ENCODE measurements at regions not wholly inside any gene's neighbourhood (a gene's known extent, or its start where the extent isn't known, plus 50 kb on each side); places are given as distances from the start of the nearest gene placed in this dataset.

GRCh38 chr6:71099649-71100048 is 142.8 kb upstream of the B3GAT2 start:
- no peak for TF ChIP-seq FOXM1 (IDR thresholded peaks at IDR 0.05; ENCODE audit: borderline replicate concordance)
- no peak for TF ChIP-seq ARNT (IDR thresholded peaks at IDR 0.05)
- no peak for TF ChIP-seq CTBP1 (IDR thresholded peaks at IDR 0.05; ENCODE audit: borderline replicate concordance)
- TF ChIP-seq BHLHE40 (IDR thresholded peaks at IDR 0.05; ENCODE audit: borderline replicate concordance) = no peak
- no peak for TF ChIP-seq SP1 (IDR thresholded peaks at IDR 0.05)
- TF ChIP-seq L3MBTL2 (conservative IDR thresholded peaks at IDR 0.05) = no peak
- no peak for TF ChIP-seq TARDBP (IDR thresholded peaks at IDR 0.05)
- TF ChIP-seq ZNF384 (IDR thresholded peaks at IDR 0.05) = no peak
